Thyroid gland (tissue), 4 donors: ENCODE measurements at regions not wholly inside any gene's neighbourhood (a gene's known extent, or its start where the extent isn't known, plus 50 kb on each side); places are given as distances from the start of the nearest gene placed in this dataset.
A peak's percentile ranks its signal among the peaks of the same experiment; 100 is the strongest.

Source experiments
- CTCF ChIP-seq, 6 experiments: fragments of 200-600 bp in 3 of 6; fragments of 450-650 bp in 3 of 6; sonication (generic) in 3 of 6; IDR thresholded peaks; one replicate each; pipeline ENCODE4 v1.5.1; 2016 to 2019; ENCODE audit warnings: antibody characterized with exemption in 6 of 6, mild to moderate bottlenecking in 2 of 6, inconsistent platforms in 1 of 6, moderate library complexity in 1 of 6
- POLR2A ChIP-seq, 2 donors: fragments of 450-650 bp; IDR thresholded peaks; one replicate each; pipeline ENCODE4 v1.6.1; 2017; ENCODE audit warnings: antibody characterized with exemption in 2 of 2, mild to moderate bottlenecking in 2 of 2, moderate library complexity in 1 of 2

DNA sequence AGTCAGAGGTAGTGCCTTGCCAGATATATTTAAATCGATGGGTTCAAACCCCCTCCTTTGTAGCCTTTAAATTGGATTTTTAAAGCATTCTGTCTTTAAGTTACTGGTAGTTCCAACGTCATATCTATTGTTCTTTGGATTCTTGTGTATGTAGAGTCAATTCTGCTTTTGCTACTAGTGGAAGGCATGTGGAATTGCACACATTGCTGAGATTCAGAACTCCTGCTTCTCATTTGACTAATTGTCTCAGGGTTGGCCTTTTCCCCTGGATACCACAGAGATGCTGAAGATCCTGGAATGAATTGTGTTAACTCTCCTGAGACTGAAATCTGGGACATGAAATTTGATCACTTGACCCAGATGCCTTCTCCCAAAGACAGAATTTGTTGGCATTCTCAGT lies 328.3 kb upstream of the RPS6KA3 start:
- TF ChIP-seq CTCF (IDR thresholded peaks at IDR 0.05) (peak in 2 of 6 experiments; percentile 12 to 18), POLR2A (IDR thresholded peaks at IDR 0.05) (no peak)
